IMR-90 (cell line): ENCODE measurements at regions not wholly inside any gene's neighbourhood (a gene's known extent, or its start where the extent isn't known, plus 50 kb on each side); places are given as distances from the start of the nearest gene placed in this dataset.
"Not testable (repeated sequence)": the region's sequence is repeated elsewhere in the genome, so short reads cannot be mapped to it uniquely, and the experiment has no call there.

ENCODE experiments used
- ATAC-seq: fragments of 200-7000 bp; cut with Tn5 transposase; 2 replicates; pipeline ENCODE4 v1.9.1; 2020; ENCODE audit warnings: low read depth, mild to moderate bottlenecking, moderate library complexity
- BruUV-seq: library from RNA; stranded (reverse); fragments of 400-500 nt; replicated peaks from 2 replicates; lab custom pipeline; 2021; lab: Mats Ljungman, UMichigan
- CTCF ChIA-PET: fragments of 300-600 bp; formaldehyde crosslinking; extraction: SDS; loops from one replicate; lab custom pipeline; 2021; ENCODE audit warnings: antibody characterized with exemption; lab: Yijun Ruan, JAX
- POLR2A ChIA-PET: fragments of 300-600 bp; sonication (Branson Sonifier 250); formaldehyde crosslinking; loops from one replicate; lab custom pipeline; 2022; ENCODE audit warnings: antibody characterized with exemption; ENCODE audit not compliant: unreplicated experiment; lab: Charles Lee
- DNase-seq: peaks from one replicate; pipeline ENCODE4 v3.0.0; 2013
- H2AFZ ChIP-seq: replicated peaks from 2 replicates; pipeline ENCODE3; 2013; ENCODE audit warnings: low read length, mild to moderate bottlenecking; ENCODE audit not compliant: poor library complexity
- H2AK5ac ChIP-seq: 2 replicates; pipeline ENCODE4 v1.6.1; 2013; ENCODE audit warnings: low read depth, low read length, inconsistent platforms
- H2AK9ac ChIP-seq: replicated peaks from 2 replicates; pipeline ENCODE3; 2013; ENCODE audit warnings: mild to moderate bottlenecking, low read depth, low read length, moderate library complexity; ENCODE audit not compliant: poor library complexity
- H2BK120ac ChIP-seq: 2 replicates; pipeline ENCODE4 v1.6.1; 2013; ENCODE audit warnings: low read depth, low read length, inconsistent platforms
- H2BK15ac ChIP-seq: 3 replicates; pipeline ENCODE4 v1.6.1; 2013; ENCODE audit warnings: low read depth, low read length, inconsistent platforms
- H2BK20ac ChIP-seq: 2 replicates; pipeline ENCODE4 v1.6.1; 2013; ENCODE audit warnings: low read depth, mild to moderate bottlenecking, inconsistent platforms, low read length, moderate library complexity
- H2BK5ac ChIP-seq: 2 replicates; pipeline ENCODE4 v1.6.1; 2013; ENCODE audit warnings: mild to moderate bottlenecking, low read depth, low read length, inconsistent platforms; ENCODE audit not compliant: poor library complexity, severe bottlenecking
- H3K14ac ChIP-seq: replicated peaks from 2 replicates; pipeline ENCODE4 v1.6.1; 2013; ENCODE audit warnings: low read depth, low read length, inconsistent platforms
- H3K18ac ChIP-seq: 2 replicates; pipeline ENCODE4 v1.6.1; 2013; ENCODE audit warnings: low read depth, low read length, control low read depth
- H3K23ac ChIP-seq: 2 replicates; pipeline ENCODE4 v1.6.1; 2013; ENCODE audit warnings: low read depth, low read length, inconsistent platforms
- H3K27ac ChIP-seq: 2 replicates; pipeline ENCODE4 v1.5.1; 2013; ENCODE audit warnings: mild to moderate bottlenecking, control low read depth, low read length; ENCODE audit not compliant: insufficient read depth
- H3K27me3 ChIP-seq: 2 replicates; pipeline ENCODE4 v1.6.1; 2013; ENCODE audit warnings: low read length; ENCODE audit not compliant: control insufficient read depth, insufficient read depth
- H3K36me3 ChIP-seq: 2 replicates; pipeline ENCODE4 v1.6.1; 2013; ENCODE audit warnings: low read length, mixed read lengths; ENCODE audit not compliant: control insufficient read depth, insufficient read depth
- H3K4ac ChIP-seq: 2 replicates; pipeline ENCODE4 v1.6.1; 2013; ENCODE audit warnings: low read depth, low read length, inconsistent platforms
- H3K4me1 ChIP-seq: 2 replicates; pipeline ENCODE4 v1.6.1; 2013; ENCODE audit warnings: low read length, mixed read lengths; ENCODE audit not compliant: control insufficient read depth, insufficient read depth
- H3K4me2 ChIP-seq: 2 replicates; pipeline ENCODE4 v1.6.1; 2013; ENCODE audit warnings: low read depth, mild to moderate bottlenecking, control low read depth, low read length, moderate library complexity
- H3K4me3 ChIP-seq: 2 replicates; pipeline ENCODE4 v1.5.1; 2013; ENCODE audit warnings: low read depth, mild to moderate bottlenecking, control low read depth, low read length, moderate library complexity; ENCODE audit not compliant: insufficient read depth
- H3K56ac ChIP-seq: 2 replicates; pipeline ENCODE4 v1.6.1; 2013; ENCODE audit warnings: low read length, inconsistent platforms; ENCODE audit not compliant: insufficient read depth; ENCODE audit errors: extremely low read depth
- H3K79me1 ChIP-seq, 2 experiments: 2 replicates each; pipeline ENCODE4 v1.6.1; 2013; ENCODE audit warnings: low read length in 2 of 2, inconsistent platforms in 1 of 2, low read depth in 1 of 2
- H3K9ac ChIP-seq: 2 replicates; pipeline ENCODE4 v1.6.1; 2013; ENCODE audit warnings: low read depth, low read length, control low read depth
- H3K9me1 ChIP-seq: 2 replicates; pipeline ENCODE4 v1.6.1; 2013; ENCODE audit warnings: low read length, inconsistent platforms; ENCODE audit not compliant: insufficient read depth
- H3K9me3 ChIP-seq: 2 replicates; pipeline ENCODE4 v1.6.1; 2013; ENCODE audit warnings: low read length; ENCODE audit not compliant: control insufficient read depth, insufficient read depth
- H4K20me1 ChIP-seq: 2 replicates; pipeline ENCODE4 v1.6.1; 2013; ENCODE audit warnings: low read length, inconsistent platforms; ENCODE audit not compliant: insufficient read depth
- H4K5ac ChIP-seq: 2 replicates; pipeline ENCODE4 v1.6.1; 2013; ENCODE audit warnings: mild to moderate bottlenecking, low read depth, low read length, control low read depth
- H4K8ac ChIP-seq, 2 experiments: 2 replicates each; pipeline ENCODE4 v1.6.1; 2013; ENCODE audit warnings: low read depth in 2 of 2, low read length in 2 of 2, control low read depth in 1 of 2, inconsistent platforms in 1 of 2
- H4K91ac ChIP-seq: 2 replicates; pipeline ENCODE4 v1.6.1; 2013; ENCODE audit warnings: low read depth, low read length, inconsistent platforms; ENCODE audit not compliant: insufficient read depth
- WGBS, 2 experiments: methylation state at CpG; one replicate each; pipeline versions ENCODE4 v1.1.5 to v1.1.7; 2013; ENCODE audit warnings: missing lambda C conversion rate in 2 of 2; ENCODE audit not compliant: insufficient read length in 1 of 2; ENCODE audit errors: extremely low coverage in 2 of 2; 5-methylcytosine and 5-hydroxymethylcytosine counted together
- dilution Hi-C: fragments of 300-500 bp; cut with HindIII; formaldehyde crosslinking; loops from one replicate; pipeline ENCODE4 v1.14.3; 2018; ENCODE audit warnings: low sequenced_read_pairs; ENCODE audit not compliant: unreplicated experiment
- in situ Hi-C: fragments of 300-500 bp; cut with MboI; formaldehyde crosslinking; loops from 3 replicates; pipeline ENCODE4 v1.14.3; 2019; ENCODE audit warnings: low sequenced_read_pairs, inconsistent platforms, mixed read lengths
- intact Hi-C: fragments of 100-400 bp; cut with micrococcal nuclease; formaldehyde crosslinking; loops from 2 replicates; pipeline ENCODE4 v1.10.0; 2022

DNA sequence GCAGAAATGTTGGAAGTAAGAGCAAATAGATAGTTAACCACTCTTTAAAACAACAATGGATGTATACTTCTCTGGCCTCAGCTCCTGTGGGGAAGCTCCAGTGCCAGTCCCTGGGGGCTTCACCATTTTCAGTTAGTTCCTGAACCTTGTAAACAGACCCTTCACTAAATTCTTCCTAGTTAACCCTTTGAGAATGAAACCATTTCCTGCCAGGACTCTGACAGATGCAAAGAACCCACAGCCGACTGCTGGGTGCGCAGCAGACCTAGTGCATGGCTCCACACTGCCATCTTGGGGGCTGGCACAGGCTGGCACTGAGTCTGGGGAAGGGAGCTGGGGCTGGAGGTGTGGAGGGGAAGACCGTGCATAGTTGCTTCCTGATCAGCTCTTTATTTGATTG is 244.4 kb downstream of the CEP170 start:
- H3K27ac ChIP-seq, in situ Hi-C loops, intact Hi-C loops, H2AK5ac ChIP-seq, H3K79me1 ChIP-seq, H2AFZ ChIP-seq, H4K5ac ChIP-seq, H2BK15ac ChIP-seq, H3K9me1 ChIP-seq, H2BK5ac ChIP-seq, H2BK120ac ChIP-seq, H3K4me1 ChIP-seq, H3K14ac ChIP-seq, CTCF ChIA-PET, H4K91ac ChIP-seq, H3K23ac ChIP-seq, dilution Hi-C loops, H3K9ac ChIP-seq, H4K8ac ChIP-seq, H3K18ac ChIP-seq, H3K27me3 ChIP-seq, DNase-seq, H3K4me3 ChIP-seq, BruUV-seq, H3K9me3 ChIP-seq, H2BK20ac ChIP-seq, H3K4me2 ChIP-seq, H4K20me1 ChIP-seq, ATAC-seq, H3K4ac ChIP-seq, H3K36me3 ChIP-seq, H3K56ac ChIP-seq, POLR2A ChIA-PET, H2AK9ac ChIP-seq: not testable (repeated sequence)
- WGBS, 2 experiments, result no CpG with 5 or more reads among the region's 3 CpGs

DNA sequence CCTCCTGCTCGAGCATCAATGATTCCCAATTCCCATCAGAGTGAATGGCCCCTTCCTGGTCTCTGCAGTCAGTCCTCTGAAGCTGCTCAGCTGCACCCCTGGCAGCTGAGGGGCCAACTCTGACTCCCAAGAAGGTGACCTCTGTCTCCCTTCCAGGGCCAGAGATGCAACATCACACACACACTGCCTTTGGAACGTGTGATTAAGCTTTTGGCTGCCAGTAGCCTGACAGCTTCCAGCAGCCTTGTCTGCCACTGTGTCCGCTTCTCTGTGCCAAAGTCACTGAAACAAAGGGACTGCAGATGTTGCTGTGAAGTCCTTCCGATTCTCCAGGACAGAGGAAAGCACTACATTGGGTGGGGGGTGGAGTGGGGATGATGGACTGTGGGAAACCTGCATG is 254.1 kb downstream of the CEP170 start:
- H3K56ac ChIP-seq, CTCF ChIA-PET, DNase-seq, H3K14ac ChIP-seq, H3K18ac ChIP-seq, H2AK9ac ChIP-seq, H3K23ac ChIP-seq, H3K27me3 ChIP-seq, H2BK120ac ChIP-seq, H3K4me3 ChIP-seq, in situ Hi-C loops, intact Hi-C loops, H2BK20ac ChIP-seq, H3K4me2 ChIP-seq, H3K27ac ChIP-seq, ATAC-seq, H3K36me3 ChIP-seq, H2AK5ac ChIP-seq, dilution Hi-C loops, H2BK15ac ChIP-seq, H4K8ac ChIP-seq, H3K79me1 ChIP-seq, BruUV-seq, H3K4me1 ChIP-seq, H3K9me1 ChIP-seq, H2BK5ac ChIP-seq, H3K9me3 ChIP-seq, H2AFZ ChIP-seq, H4K5ac ChIP-seq, H4K91ac ChIP-seq, POLR2A ChIA-PET, H3K4ac ChIP-seq, H4K20me1 ChIP-seq, H3K9ac ChIP-seq: not testable (repeated sequence)
- no CpG with 5 or more reads among the region's 4 CpGs for WGBS, 2 experiments
